A549 (cell line): ENCODE measurements at regions not wholly inside any gene's neighbourhood (a gene's known extent, or its start where the extent isn't known, plus 50 kb on each side); places are given as distances from the start of the nearest gene placed in this dataset.
"Not testable (repeated sequence)": the region's sequence is repeated elsewhere in the genome, so short reads cannot be mapped to it uniquely, and the experiment has no call there.

ENCODE experiments used
- ATAC-seq, 2 experiments: fragments of 200-7000 bp in 1 of 2; fragments of >200 bp in 1 of 2; cut with Nextera tagmentation in 1 of 2; cut with Tn5 transposase in 1 of 2; 3 replicates each; pipeline versions ENCODE4 v1.8.0 to v1.9.1; 2018 to 2020; ENCODE audit warnings: mild to moderate bottlenecking in 1 of 2, moderate library complexity in 1 of 2
- CTCF ChIA-PET: fragments of 300-600 bp; sonication (Branson Sonifier 250); formaldehyde crosslinking; extraction: SDS; loops from one replicate; lab custom pipeline; 2021; ENCODE audit warnings: antibody characterized with exemption, inconsistent platforms; lab: Yijun Ruan, JAX
- POLR2A ChIA-PET: fragments of 350-600 bp; formaldehyde crosslinking; extraction: SDS; loops from one replicate; lab custom pipeline; 2021; ENCODE audit warnings: antibody characterized with exemption, inconsistent platforms; lab: Yijun Ruan, JAX
- DNase-seq, 2 experiments: peaks; one replicate each; pipeline versions ENCODE4 v3.0.0 to v3.0.0-alpha.2; 2011 to 2016; ENCODE audit warnings: low read depth in 1 of 2, low spot score in 1 of 2
- FAIRE-seq: peaks from 2 replicates; lab custom pipeline; 2011; peaks lifted over from hg19 to GRCh38; lab: Jason Lieb, UNC
- H3K27ac ChIP-seq, 2 experiments: fragments of >200 bp; sonication (Bioruptor Twin); formaldehyde crosslinking; 3 replicates each; pipeline ENCODE4 v1.5.1; 2016 to 2017
- H3K4me1 ChIP-seq: fragments of >200 bp; sonication (Bioruptor Twin); formaldehyde crosslinking; 3 replicates; pipeline ENCODE4 v1.6.1; 2016
- H3K4me2 ChIP-seq: fragments of >200 bp; sonication (Bioruptor Twin); formaldehyde crosslinking; 3 replicates; pipeline ENCODE4 v1.6.1; 2016
- H3K4me3 ChIP-seq: fragments of >200 bp; sonication (Bioruptor Twin); formaldehyde crosslinking; 3 replicates; pipeline ENCODE4 v1.5.1; 2016
- H3K9me3 ChIP-seq: fragments of >200 bp; sonication (Bioruptor Twin); formaldehyde crosslinking; 3 replicates; pipeline ENCODE4 v1.6.1; 2016
- BHLHE40 ChIP-seq: IDR thresholded peaks from 2 replicates; pipeline ENCODE4 v1.6.1; 2012; ENCODE audit warnings: low read depth, low read length, inconsistent platforms
- CBX2 ChIP-seq: fragments of 200-600 bp; sonication (generic); IDR thresholded peaks from 2 replicates; pipeline ENCODE4 v1.6.1; 2016; ENCODE audit warnings: low read depth, mild to moderate bottlenecking, borderline replicate concordance
- CBX8 ChIP-seq: fragments of 200-600 bp; sonication (generic); IDR thresholded peaks from 2 replicates; pipeline ENCODE4 v1.6.1; 2016
- CEBPB ChIP-seq, 2 experiments: fragments of >200 bp in 1 of 2; sonication (Bioruptor Twin) in 1 of 2; formaldehyde crosslinking in 1 of 2; IDR thresholded peaks; 2 replicates each; pipeline ENCODE4 v1.6.1; 2012 to 2016
- CHD4 ChIP-seq: fragments of 200-600 bp; sonication (generic); IDR thresholded peaks from 2 replicates; pipeline ENCODE4 v1.6.1; 2016; ENCODE audit warnings: antibody characterized with exemption, mild to moderate bottlenecking, borderline replicate concordance
- E2F6 ChIP-seq: IDR thresholded peaks from 2 replicates; pipeline ENCODE4 v1.6.1; 2012; ENCODE audit warnings: low read depth, borderline replicate concordance
- HES2 ChIP-seq: fragments of >200 bp; sonication (Bioruptor Twin); formaldehyde crosslinking; IDR thresholded peaks from 2 replicates; pipeline ENCODE4 v1.6.1; 2016
- JUN ChIP-seq, 2 experiments: fragments of >200 bp; sonication (Bioruptor Twin); formaldehyde crosslinking; IDR thresholded peaks; 2 replicates in 1 of 2; 3 replicates in 1 of 2; pipeline ENCODE4 v1.6.1; 2016 to 2017
- KDM1A ChIP-seq: fragments of 200-600 bp; sonication (generic); IDR thresholded peaks from 2 replicates; pipeline ENCODE4 v1.6.1; 2016; ENCODE audit warnings: low read depth, mild to moderate bottlenecking
- KDM5A ChIP-seq: fragments of 200-600 bp; sonication (generic); IDR thresholded peaks from 2 replicates; pipeline ENCODE4 v1.6.1; 2016; ENCODE audit warnings: antibody characterized with exemption, mild to moderate bottlenecking
- MAFK ChIP-seq: fragments of 450-650 bp; IDR thresholded peaks from 2 replicates; pipeline ENCODE4 v1.6.1; 2014; ENCODE audit not compliant: partially characterized antibody
- NPAS2 ChIP-seq: fragments of 250-450 bp; sonication (Bioruptor Pico); IDR thresholded peaks from 2 replicates; pipeline ENCODE4 v1.8.0; 2022; ENCODE audit warnings: mild to moderate bottlenecking, moderate library complexity, borderline replicate concordance
- RARB ChIP-seq: fragments of 250-450 bp; sonication (Bioruptor Pico); IDR thresholded peaks from 2 replicates; pipeline ENCODE4 v1.8.0; 2021; ENCODE audit warnings: mild to moderate bottlenecking, moderate library complexity
- RNF2 ChIP-seq: fragments of 200-600 bp; sonication (generic); IDR thresholded peaks from 2 replicates; pipeline ENCODE4 v1.6.1; 2016; ENCODE audit warnings: low read depth, mild to moderate bottlenecking, antibody characterized with exemption, moderate library complexity, borderline replicate concordance
- SMC3 ChIP-seq: fragments of >200 bp; sonication (Bioruptor Twin); formaldehyde crosslinking; IDR thresholded peaks from 3 replicates; pipeline ENCODE4 v1.6.1; 2018; ENCODE audit warnings: inconsistent platforms
- SREBF2 ChIP-seq: fragments of 450-650 bp; IDR thresholded peaks from 2 replicates; pipeline ENCODE4 v1.6.1; 2014; ENCODE audit warnings: mild to moderate bottlenecking, moderate library complexity
- TFCP2L1 ChIP-seq: fragments of 250-450 bp; sonication (Bioruptor Pico); IDR thresholded peaks from 2 replicates; pipeline ENCODE4 v1.5.0; 2021; ENCODE audit warnings: mild to moderate bottlenecking
- ZC3H11A ChIP-seq: fragments of 450-650 bp; IDR thresholded peaks from 2 replicates; pipeline ENCODE4 v1.6.1; 2014; ENCODE audit warnings: antibody characterized with exemption, mild to moderate bottlenecking
- ZFP36 ChIP-seq: fragments of 450-650 bp; IDR thresholded peaks from 2 replicates; pipeline ENCODE4 v1.6.1; 2014; ENCODE audit warnings: borderline replicate concordance; ENCODE audit not compliant: partially characterized antibody
- ZNF302 ChIP-seq: fragments of 250-450 bp; sonication (Bioruptor Pico); IDR thresholded peaks from 2 replicates; pipeline ENCODE4 v1.9.0; 2021; ENCODE audit warnings: inconsistent platforms, mild to moderate bottlenecking, moderate library complexity
- ZSCAN20 ChIP-seq: fragments of 250-450 bp; sonication (Bioruptor Pico); IDR thresholded peaks from 2 replicates; pipeline ENCODE4 v1.8.0; 2022; ENCODE audit warnings: mild to moderate bottlenecking, moderate library complexity
- WGBS: methylation state at CpG from one replicate; pipeline ENCODE4 v1.1.6; 2017; ENCODE audit errors: missing lambda C conversion rate; 5-methylcytosine and 5-hydroxymethylcytosine counted together
- TF ChIP-seq, protein P1 (sequence below): fragments of 250-450 bp; sonication (Bioruptor Pico); IDR thresholded peaks from 2 replicates; pipeline ENCODE4 v1.5.0; 2021; ENCODE audit warnings: mild to moderate bottlenecking, moderate library complexity, borderline replicate concordance

DNA sequence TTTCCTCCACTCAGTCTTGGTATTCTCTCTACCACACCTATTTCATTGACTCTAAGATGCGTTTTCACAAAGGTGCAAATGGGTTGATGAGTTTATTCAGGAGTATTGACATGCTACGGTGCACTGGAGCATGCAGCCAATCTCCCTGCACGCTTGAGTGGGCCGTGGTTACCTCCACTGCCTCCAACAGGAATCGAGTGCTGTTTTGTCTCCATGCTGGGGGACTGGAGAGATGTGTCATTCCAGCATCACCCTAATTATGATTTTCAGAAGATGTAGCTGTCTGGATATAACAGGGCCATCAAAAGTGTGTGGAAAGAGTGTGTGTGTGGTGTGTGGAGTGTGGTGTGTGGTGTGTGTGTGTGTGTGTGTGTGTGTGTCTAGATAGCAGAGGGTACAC, 351.6 kb upstream of the ZFHX3 start:
- H3K27ac ChIP-seq: no peak overlapping the region
- FAIRE-seq: no peak
- CTCF ChIA-PET: no interaction called here
- 29% methylated on average over 5 of the region's 5 CpGs for WGBS
- TF ChIP-seq RARB (CRISPR knock-in tag): no peak
- no peak for TF ChIP-seq ZC3H11A
- no peak for TF ChIP-seq CEBPB (IDR thresholded peaks at IDR 0.05)
- no peak for TF ChIP-seq NPAS2 (CRISPR knock-in tag)
- no peak for TF ChIP-seq CHD4
- no peak for TF ChIP-seq BHLHE40
- no peak for TF ChIP-seq KDM1A
- no peak for TF ChIP-seq HES2
- TF ChIP-seq, protein P1, sequence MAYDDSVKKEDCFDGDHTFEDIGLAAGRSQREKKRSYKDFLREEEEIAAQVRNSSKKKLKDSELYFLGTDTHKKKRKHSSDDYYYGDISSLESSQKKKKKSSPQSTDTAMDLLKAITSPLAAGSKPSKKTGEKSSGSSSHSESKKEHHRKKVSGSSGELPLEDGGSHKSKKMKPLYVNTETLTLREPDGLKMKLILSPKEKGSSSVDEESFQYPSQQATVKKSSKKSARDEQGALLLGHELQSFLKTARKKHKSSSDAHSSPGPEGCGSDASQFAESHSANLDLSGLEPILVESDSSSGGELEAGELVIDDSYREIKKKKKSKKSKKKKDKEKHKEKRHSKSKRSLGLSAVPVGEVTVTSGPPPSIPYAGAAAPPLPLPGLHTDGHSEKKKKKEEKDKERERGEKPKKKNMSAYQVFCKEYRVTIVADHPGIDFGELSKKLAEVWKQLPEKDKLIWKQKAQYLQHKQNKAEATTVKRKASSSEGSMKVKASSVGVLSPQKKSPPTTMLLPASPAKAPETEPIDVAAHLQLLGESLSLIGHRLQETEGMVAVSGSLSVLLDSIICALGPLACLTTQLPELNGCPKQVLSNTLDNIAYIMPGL (CRISPR knock-in tag): no peak
- TF ChIP-seq CBX2: no peak
- no peak for TF ChIP-seq JUN (IDR thresholded peaks at IDR 0.05)
- no peak for TF ChIP-seq E2F6
- TF ChIP-seq TFCP2L1 (CRISPR knock-in tag): no peak
- no peak for TF ChIP-seq ZNF302
- TF ChIP-seq SREBF2: no peak
- no peak for TF ChIP-seq KDM5A
- TF ChIP-seq RNF2: no peak
- TF ChIP-seq, all 56 proteins: peak for 0
- no peak overlapping the region for H3K4me3 ChIP-seq
- no peak overlapping the region for H3K4me2 ChIP-seq
- POLR2A ChIA-PET: no interaction called here
- no peaks in the 10 kb centered on the region for H3K4me1 ChIP-seq
- H3K9me3 ChIP-seq: no peaks in the 10 kb centered on the region
- DNase-seq (no peak), ATAC-seq (no peak)

GRCh38 chr16:73398604-73399003, 350.7 kb upstream of the ZFHX3 start:
- 42% methylated on average over 1 of the region's 1 CpG for WGBS
- H3K4me1 ChIP-seq, H3K27ac ChIP-seq, FAIRE-seq, DNase-seq, H3K9me3 ChIP-seq, H3K4me3 ChIP-seq, CTCF ChIA-PET, ATAC-seq, H3K4me2 ChIP-seq, POLR2A ChIA-PET: not testable (repeated sequence)

DNA sequence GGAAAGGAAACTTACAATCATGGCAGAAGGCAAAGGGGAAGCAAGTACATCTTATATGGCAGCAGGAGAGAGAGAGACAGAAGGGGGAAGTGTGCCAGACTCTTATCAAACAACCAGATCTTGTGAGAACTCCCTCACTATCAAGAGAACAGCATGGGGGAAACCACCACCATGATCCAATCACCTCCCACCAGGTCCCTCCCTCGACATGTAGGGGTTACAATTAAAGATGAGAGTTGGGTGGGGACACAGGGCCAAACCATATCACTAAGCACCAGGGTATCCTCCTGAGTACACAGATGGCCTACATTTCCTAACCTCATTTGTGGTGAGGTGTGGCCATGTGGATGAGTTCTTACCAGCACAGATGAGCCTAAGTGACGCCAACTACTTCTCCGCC, 348.6 kb upstream of the ZFHX3 start:
- ChIA-PET POLR2A (no interaction called here), CTCF (no interaction called here)
- DNase-seq: no peak
- Histone ChIP-seq H3K4me3 (no peak overlapping the region), H3K27ac (no peak overlapping the region), H3K9me3 (no peaks in the 10 kb centered on the region), H3K4me2 (no peak overlapping the region), H3K4me1 (no peaks in the 10 kb centered on the region)
- no peak for FAIRE-seq
- TF ChIP-seq ZFP36 (no peak), CBX8 (no peak), MAFK (no peak), ZSCAN20 (CRISPR knock-in tag) (no peak), CBX2 (no peak), E2F6 (no peak), SMC3 (no peak)
- WGBS: 30% methylated on average over 3 of the region's 3 CpGs
- no peak for ATAC-seq
